Lower leg skin (tissue), 3 donors: ENCODE measurements at regions not wholly inside any gene's neighbourhood (a gene's known extent, or its start where the extent isn't known, plus 50 kb on each side); places are given as distances from the start of the nearest gene placed in this dataset.

ENCODE experiments used
- CTCF ChIP-seq, 3 donors: fragments of 450-650 bp; IDR thresholded peaks; one replicate each; pipeline ENCODE4 v1.5.1; 2016; ENCODE audit warnings: antibody characterized with exemption in 3 of 3, mild to moderate bottlenecking in 3 of 3, moderate library complexity in 2 of 3
- POLR2A ChIP-seq, 2 donors: fragments of 450-650 bp; IDR thresholded peaks; one replicate each; pipeline ENCODE4 v1.6.1; 2016 to 2017; ENCODE audit warnings: antibody characterized with exemption in 2 of 2, mild to moderate bottlenecking in 1 of 2, moderate library complexity in 1 of 2

DNA sequence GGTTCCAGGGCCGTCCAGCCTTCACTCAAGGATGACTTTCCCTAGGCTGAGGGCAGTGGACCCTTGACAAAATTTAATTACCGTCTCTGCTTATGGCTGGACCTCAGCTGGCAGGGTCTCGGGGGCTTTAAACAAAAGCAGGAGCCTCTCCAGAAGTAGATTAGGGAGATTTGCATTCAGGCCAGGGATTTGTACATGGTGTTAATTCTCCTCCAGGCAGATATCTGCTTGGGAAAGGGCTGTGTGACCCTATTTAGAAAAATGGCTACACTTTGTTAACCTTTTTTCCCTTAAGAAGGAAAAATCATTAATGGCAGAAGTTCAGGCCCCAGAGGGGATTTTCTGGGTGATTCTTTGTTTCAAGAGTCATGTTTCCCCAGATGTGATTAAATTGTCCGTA, 329.1 kb upstream of the C2CD4B start:
- TF ChIP-seq CTCF (IDR thresholded peaks at IDR 0.05) (no peak), POLR2A (IDR thresholded peaks at IDR 0.05) (no peak)
